IMR-90 (cell line): ENCODE measurements at regions not wholly inside any gene's neighbourhood (a gene's known extent, or its start where the extent isn't known, plus 50 kb on each side); places are given as distances from the start of the nearest gene placed in this dataset.

Source experiments
- ATAC-seq: fragments of 200-7000 bp; cut with Tn5 transposase; 2 replicates; pipeline ENCODE4 v1.9.1; 2020; ENCODE audit warnings: low read depth, mild to moderate bottlenecking, moderate library complexity
- BruUV-seq: library from RNA; stranded (reverse); fragments of 400-500 nt; replicated peaks from 2 replicates; lab custom pipeline; 2021; lab: Mats Ljungman, UMichigan
- CTCF ChIA-PET: fragments of 300-600 bp; formaldehyde crosslinking; extraction: SDS; loops from one replicate; lab custom pipeline; 2021; ENCODE audit warnings: antibody characterized with exemption; lab: Yijun Ruan, JAX
- POLR2A ChIA-PET: fragments of 300-600 bp; sonication (Branson Sonifier 250); formaldehyde crosslinking; loops from one replicate; lab custom pipeline; 2022; ENCODE audit warnings: antibody characterized with exemption; ENCODE audit not compliant: unreplicated experiment; lab: Charles Lee
- DNase-seq: peaks from one replicate; pipeline ENCODE4 v3.0.0; 2013
- H2AFZ ChIP-seq: replicated peaks from 2 replicates; pipeline ENCODE3; 2013; ENCODE audit warnings: low read length, mild to moderate bottlenecking; ENCODE audit not compliant: poor library complexity
- H2AK5ac ChIP-seq: 2 replicates; pipeline ENCODE4 v1.6.1; 2013; ENCODE audit warnings: low read depth, low read length, inconsistent platforms
- H2AK9ac ChIP-seq: replicated peaks from 2 replicates; pipeline ENCODE3; 2013; ENCODE audit warnings: mild to moderate bottlenecking, low read depth, low read length, moderate library complexity; ENCODE audit not compliant: poor library complexity
- H2BK120ac ChIP-seq: 2 replicates; pipeline ENCODE4 v1.6.1; 2013; ENCODE audit warnings: low read depth, low read length, inconsistent platforms
- H2BK15ac ChIP-seq: 3 replicates; pipeline ENCODE4 v1.6.1; 2013; ENCODE audit warnings: low read depth, low read length, inconsistent platforms
- H2BK20ac ChIP-seq: 2 replicates; pipeline ENCODE4 v1.6.1; 2013; ENCODE audit warnings: low read depth, mild to moderate bottlenecking, inconsistent platforms, low read length, moderate library complexity
- H2BK5ac ChIP-seq: 2 replicates; pipeline ENCODE4 v1.6.1; 2013; ENCODE audit warnings: mild to moderate bottlenecking, low read depth, low read length, inconsistent platforms; ENCODE audit not compliant: poor library complexity, severe bottlenecking
- H3K14ac ChIP-seq: replicated peaks from 2 replicates; pipeline ENCODE4 v1.6.1; 2013; ENCODE audit warnings: low read depth, low read length, inconsistent platforms
- H3K18ac ChIP-seq: 2 replicates; pipeline ENCODE4 v1.6.1; 2013; ENCODE audit warnings: low read depth, low read length, control low read depth
- H3K23ac ChIP-seq: 2 replicates; pipeline ENCODE4 v1.6.1; 2013; ENCODE audit warnings: low read depth, low read length, inconsistent platforms
- H3K27ac ChIP-seq: 2 replicates; pipeline ENCODE4 v1.5.1; 2013; ENCODE audit warnings: mild to moderate bottlenecking, control low read depth, low read length; ENCODE audit not compliant: insufficient read depth
- H3K27me3 ChIP-seq: 2 replicates; pipeline ENCODE4 v1.6.1; 2013; ENCODE audit warnings: low read length; ENCODE audit not compliant: control insufficient read depth, insufficient read depth
- H3K36me3 ChIP-seq: 2 replicates; pipeline ENCODE4 v1.6.1; 2013; ENCODE audit warnings: low read length, mixed read lengths; ENCODE audit not compliant: control insufficient read depth, insufficient read depth
- H3K4ac ChIP-seq: 2 replicates; pipeline ENCODE4 v1.6.1; 2013; ENCODE audit warnings: low read depth, low read length, inconsistent platforms
- H3K4me1 ChIP-seq: 2 replicates; pipeline ENCODE4 v1.6.1; 2013; ENCODE audit warnings: low read length, mixed read lengths; ENCODE audit not compliant: control insufficient read depth, insufficient read depth
- H3K4me2 ChIP-seq: 2 replicates; pipeline ENCODE4 v1.6.1; 2013; ENCODE audit warnings: low read depth, mild to moderate bottlenecking, control low read depth, low read length, moderate library complexity
- H3K4me3 ChIP-seq: 2 replicates; pipeline ENCODE4 v1.5.1; 2013; ENCODE audit warnings: low read depth, mild to moderate bottlenecking, control low read depth, low read length, moderate library complexity; ENCODE audit not compliant: insufficient read depth
- H3K56ac ChIP-seq: 2 replicates; pipeline ENCODE4 v1.6.1; 2013; ENCODE audit warnings: low read length, inconsistent platforms; ENCODE audit not compliant: insufficient read depth; ENCODE audit errors: extremely low read depth
- H3K79me1 ChIP-seq, 2 experiments: 2 replicates each; pipeline ENCODE4 v1.6.1; 2013; ENCODE audit warnings: low read length in 2 of 2, inconsistent platforms in 1 of 2, low read depth in 1 of 2
- H3K9ac ChIP-seq: 2 replicates; pipeline ENCODE4 v1.6.1; 2013; ENCODE audit warnings: low read depth, low read length, control low read depth
- H3K9me1 ChIP-seq: 2 replicates; pipeline ENCODE4 v1.6.1; 2013; ENCODE audit warnings: low read length, inconsistent platforms; ENCODE audit not compliant: insufficient read depth
- H3K9me3 ChIP-seq: 2 replicates; pipeline ENCODE4 v1.6.1; 2013; ENCODE audit warnings: low read length; ENCODE audit not compliant: control insufficient read depth, insufficient read depth
- H4K20me1 ChIP-seq: 2 replicates; pipeline ENCODE4 v1.6.1; 2013; ENCODE audit warnings: low read length, inconsistent platforms; ENCODE audit not compliant: insufficient read depth
- H4K5ac ChIP-seq: 2 replicates; pipeline ENCODE4 v1.6.1; 2013; ENCODE audit warnings: mild to moderate bottlenecking, low read depth, low read length, control low read depth
- H4K8ac ChIP-seq, 2 experiments: 2 replicates each; pipeline ENCODE4 v1.6.1; 2013; ENCODE audit warnings: low read depth in 2 of 2, low read length in 2 of 2, control low read depth in 1 of 2, inconsistent platforms in 1 of 2
- H4K91ac ChIP-seq: 2 replicates; pipeline ENCODE4 v1.6.1; 2013; ENCODE audit warnings: low read depth, low read length, inconsistent platforms; ENCODE audit not compliant: insufficient read depth
- CHD1 ChIP-seq: IDR thresholded peaks from 2 replicates; pipeline ENCODE4 v1.6.1; 2012; ENCODE audit warnings: low read depth, low read length, improper control_type of control experiment
- FOS ChIP-seq: fragments of 150-350 bp; IDR thresholded peaks from 2 replicates; pipeline ENCODE4 v1.6.1; 2016; ENCODE audit warnings: low read depth, low read length
- MAZ ChIP-seq: IDR thresholded peaks from 2 replicates; pipeline ENCODE4 v1.6.1; 2012; ENCODE audit warnings: low read depth, mild to moderate bottlenecking, low read length, improper control_type of control experiment, moderate library complexity, borderline replicate concordance
- NFE2L2 ChIP-seq: fragments of 150-350 bp; IDR thresholded peaks from 2 replicates; pipeline ENCODE4 v1.6.1; 2016; ENCODE audit warnings: low read depth, mild to moderate bottlenecking, low read length
- POLR2A ChIP-seq: IDR thresholded peaks from 2 replicates; pipeline ENCODE4 v1.6.1; 2012; ENCODE audit warnings: mild to moderate bottlenecking, low read depth, low read length
- RAD21 ChIP-seq: IDR thresholded peaks from 2 replicates; pipeline ENCODE4 v1.6.1; 2012; ENCODE audit warnings: low read length, improper control_type of control experiment
- RCOR1 ChIP-seq: IDR thresholded peaks from 2 replicates; pipeline ENCODE4 v1.6.1; 2012; ENCODE audit warnings: mild to moderate bottlenecking, low read length, improper control_type of control experiment; ENCODE audit not compliant: insufficient replicate concordance
- SMC3 ChIP-seq: fragments of 150-350 bp; IDR thresholded peaks from 2 replicates; pipeline ENCODE4 v1.6.1; 2016; ENCODE audit warnings: low read depth, mild to moderate bottlenecking, antibody characterized with exemption, low read length, moderate library complexity
- WGBS, 2 experiments: methylation state at CpG; one replicate each; pipeline versions ENCODE4 v1.1.5 to v1.1.7; 2013; ENCODE audit warnings: missing lambda C conversion rate in 2 of 2; ENCODE audit not compliant: insufficient read length in 1 of 2; ENCODE audit errors: extremely low coverage in 2 of 2; 5-methylcytosine and 5-hydroxymethylcytosine counted together
- dilution Hi-C: fragments of 300-500 bp; cut with HindIII; formaldehyde crosslinking; loops from one replicate; pipeline ENCODE4 v1.14.3; 2018; ENCODE audit warnings: low sequenced_read_pairs; ENCODE audit not compliant: unreplicated experiment
- in situ Hi-C: fragments of 300-500 bp; cut with MboI; formaldehyde crosslinking; loops from 3 replicates; pipeline ENCODE4 v1.14.3; 2019; ENCODE audit warnings: low sequenced_read_pairs, inconsistent platforms, mixed read lengths
- intact Hi-C: fragments of 100-400 bp; cut with micrococcal nuclease; formaldehyde crosslinking; loops from 2 replicates; pipeline ENCODE4 v1.10.0; 2022

DNA sequence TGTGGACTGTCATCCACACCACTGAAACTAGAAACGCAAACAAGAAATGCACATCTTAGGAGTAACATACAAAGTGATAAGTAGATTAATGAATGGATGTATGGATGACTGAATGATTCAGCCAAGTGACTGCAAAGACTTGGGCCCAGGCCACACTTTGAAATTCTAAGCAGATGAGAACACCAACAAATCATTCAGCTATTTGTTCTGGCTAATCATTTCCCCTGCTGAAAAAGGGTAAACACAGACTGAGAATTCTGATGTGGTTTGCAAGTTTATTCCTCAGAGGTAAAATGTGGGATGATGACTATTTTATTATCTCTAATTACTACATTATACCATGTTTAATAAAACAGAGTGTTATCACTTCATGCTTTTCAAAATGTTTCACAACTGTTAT, 163.2 kb upstream of the ADAMTS16 start:
- intact Hi-C loops (no loop called here), dilution Hi-C loops (no loop called here), in situ Hi-C loops (no loop called here)
- Histone ChIP-seq H4K5ac (no peak overlapping the region), H3K36me3 (no peaks in the 10 kb centered on the region), H3K56ac (no peak overlapping the region), H3K14ac (no peak overlapping the region), H3K4me3 (no peak overlapping the region), H3K27ac (no peak overlapping the region), H2BK120ac (no peak overlapping the region), H3K27me3 (no peaks in the 10 kb centered on the region), H2BK5ac (no peak overlapping the region), H4K91ac (no peak overlapping the region), H3K4ac (no peak overlapping the region), H3K9me1 (no peaks in the 10 kb centered on the region), H3K9ac (no peak overlapping the region), H3K23ac (no peak overlapping the region), H3K9me3 (peaks cover 11% of the 10 kb centered on the region), H2AK9ac (no peak overlapping the region), H2BK20ac (no peak overlapping the region), H2AFZ (no peak overlapping the region), H4K8ac (no peak overlapping the region), H3K79me1 (no peaks in the 10 kb centered on the region), H3K4me1 (no peaks in the 10 kb centered on the region), H2AK5ac (no peak overlapping the region), H3K18ac (no peak overlapping the region), H2BK15ac (no peak overlapping the region), H4K20me1 (no peaks in the 10 kb centered on the region), H3K4me2 (no peak overlapping the region)
- no peak for TF ChIP-seq SMC3
- TF ChIP-seq CHD1: no peak
- no peak for TF ChIP-seq POLR2A
- TF ChIP-seq RAD21: no peak
- no peak for TF ChIP-seq MAZ
- no peak for TF ChIP-seq NFE2L2
- TF ChIP-seq RCOR1: no peak
- no peak for TF ChIP-seq FOS
- CTCF ChIA-PET: no interaction called here
- DNase-seq (no peak), ATAC-seq (no peak)
- no CpG with 5 or more reads among the region's 1 CpG for WGBS, 2 experiments
- POLR2A ChIA-PET: no interaction called here
- BruUV-seq: no TSS peak
